HG03342 (cell line): ENCODE measurements at regions not wholly inside any gene's neighbourhood (a gene's known extent, or its start where the extent isn't known, plus 50 kb on each side); places are given as distances from the start of the nearest gene placed in this dataset.
"Not testable (repeated sequence)": the region's sequence is repeated elsewhere in the genome, so short reads cannot be mapped to it uniquely, and the experiment has no call there.

Source experiments
- ATAC-seq: cut with Tn5 transposase; IDR thresholded peaks from one replicate; pipeline ENCODE4 v1.9.1; 2021; ENCODE audit warnings: mild to moderate bottlenecking, moderate library complexity; ENCODE audit not compliant: unreplicated experiment

- no peak for ATAC-seq
Measured at GRCh38 chr16:8075271-8075670, 515.0 kb downstream of the TMEM114 start.

- ATAC-seq, result no peak
Measured at GRCh38 chr16:8070506-8070905, 519.8 kb downstream of the TMEM114 start.

GRCh38 chr16:8068225-8068624 is 522.1 kb downstream of the TMEM114 start:
- ATAC-seq, result not testable (repeated sequence)

GRCh38 chr16:8063159-8063558 is 527.2 kb downstream of the TMEM114 start:
- no peak for ATAC-seq

- ATAC-seq, result no peak
Measured at GRCh38 chr16:8062677-8063076, 527.6 kb downstream of the TMEM114 start.

GRCh38 chr16:8055761-8056160 is 534.5 kb downstream of the TMEM114 start:
- ATAC-seq, result no peak

GRCh38 chr16:8053437-8053836 is 536.9 kb downstream of the TMEM114 start:
- no peak for ATAC-seq

GRCh38 chr16:8048433-8048832 is 541.9 kb downstream of the TMEM114 start:
- ATAC-seq, result no peak

GRCh38 chr16:8047736-8048135 is 542.6 kb downstream of the TMEM114 start:
- no peak for ATAC-seq

GRCh38 chr16:8044796-8045195 is 545.5 kb downstream of the TMEM114 start:
- ATAC-seq, result no peak

GRCh38 chr16:8032406-8032805 is 557.9 kb downstream of the TMEM114 start:
- ATAC-seq, result no peak

- ATAC-seq, result not testable (repeated sequence)
Measured at GRCh38 chr16:8030004-8030403, 560.3 kb downstream of the TMEM114 start.

- ATAC-seq, result no peak
Measured at GRCh38 chr16:8026450-8026849, 563.9 kb downstream of the TMEM114 start.

GRCh38 chr16:8023326-8023725 is 567.0 kb downstream of the TMEM114 start:
- no peak for ATAC-seq

- ATAC-seq, result no peak
Measured at GRCh38 chr16:8005096-8005860, 585.0 kb downstream of the TMEM114 start.

- no peak for ATAC-seq
Measured at GRCh38 chr16:7998789-7999453, 591.4 kb downstream of the TMEM114 start.

GRCh38 chr16:7997966-7998365 is 592.3 kb downstream of the TMEM114 start:
- no peak for ATAC-seq

GRCh38 chr16:7992616-7993015 is 597.7 kb downstream of the TMEM114 start:
- no peak for ATAC-seq

GRCh38 chr16:7990626-7991260 is 599.6 kb downstream of the TMEM114 start:
- ATAC-seq, result no peak

GRCh38 chr16:7983676-7984075 is 606.6 kb downstream of the TMEM114 start:
- ATAC-seq, result no peak

GRCh38 chr16:7980133-7980483 is 610.2 kb downstream of the TMEM114 start:
- ATAC-seq, result no peak
